Astrocyte (in vitro differentiated cells and primary cell): ENCODE measurements at regions not wholly inside any gene's neighbourhood (a gene's known extent, or its start where the extent isn't known, plus 50 kb on each side); places are given as distances from the start of the nearest gene placed in this dataset.

Source experiments
- DNase-seq: peaks from one replicate; pipeline ENCODE4 v3.0.0-alpha.2; 2010; ENCODE audit warnings: low read depth
- FAIRE-seq: peaks from 2 replicates; lab custom pipeline; 2011; peaks lifted over from hg19 to GRCh38; lab: Jason Lieb, UNC
- H2AFZ ChIP-seq: 2 replicates; pipeline ENCODE4 v1.6.0; 2012; ENCODE audit warnings: low read depth, low read length, inconsistent platforms
- H3K27ac ChIP-seq: 2 replicates; pipeline ENCODE4 v1.5.1; 2011; ENCODE audit warnings: low read depth, low read length, inconsistent platforms
- H3K27me3 ChIP-seq: 2 replicates; pipeline ENCODE4 v1.6.0; 2011; ENCODE audit warnings: low read length, inconsistent platforms; ENCODE audit not compliant: insufficient read depth
- H3K36me3 ChIP-seq: 2 replicates; pipeline ENCODE4 v1.5.1; 2011; ENCODE audit warnings: low read length, inconsistent platforms; ENCODE audit not compliant: insufficient read depth
- H3K4me1 ChIP-seq: 2 replicates; pipeline ENCODE4 v1.5.1; 2011; ENCODE audit warnings: low read length, inconsistent platforms; ENCODE audit not compliant: insufficient read depth
- H3K4me2 ChIP-seq: 2 replicates; pipeline ENCODE4 v1.6.0; 2012; ENCODE audit warnings: low read length, inconsistent platforms
- H3K4me3 ChIP-seq: 2 replicates; pipeline ENCODE4 v1.5.1; 2011; ENCODE audit warnings: low read depth, mild to moderate bottlenecking, low read length, inconsistent platforms; ENCODE audit not compliant: insufficient read depth
- H3K79me2 ChIP-seq: 2 replicates; pipeline ENCODE4 v1.6.0; 2012; ENCODE audit warnings: mild to moderate bottlenecking, low read length, inconsistent platforms; ENCODE audit not compliant: insufficient read depth
- H3K9ac ChIP-seq: 2 replicates; pipeline ENCODE4 v1.6.0; 2012; ENCODE audit warnings: mild to moderate bottlenecking, low read length, inconsistent platforms
- H3K9me3 ChIP-seq: 2 replicates; pipeline ENCODE4 v1.5.1; 2012; ENCODE audit warnings: low read depth, mild to moderate bottlenecking, low read length, inconsistent platforms; ENCODE audit not compliant: insufficient read depth
- H4K20me1 ChIP-seq: 2 replicates; pipeline ENCODE4 v1.6.0; 2012; ENCODE audit warnings: low read length, inconsistent platforms; ENCODE audit not compliant: insufficient read depth
- H3K27ac Mint-ChIP-seq: one replicate; pipeline ENCODE4 v1.8.0; 2021; ENCODE audit warnings: mild to moderate bottlenecking, mixed read lengths; ENCODE audit not compliant: unreplicated experiment
- H3K27me3 Mint-ChIP-seq: one replicate; pipeline ENCODE4 v1.8.0; 2021; ENCODE audit warnings: low read depth, mixed read lengths; ENCODE audit not compliant: unreplicated experiment
- H3K36me3 Mint-ChIP-seq: one replicate; pipeline ENCODE4 v1.8.0; 2021; ENCODE audit warnings: low read depth, mixed read lengths; ENCODE audit not compliant: unreplicated experiment
- H3K4me1 Mint-ChIP-seq: one replicate; pipeline ENCODE4 v1.8.0; 2021; ENCODE audit warnings: low read depth, mixed read lengths; ENCODE audit not compliant: unreplicated experiment
- H3K4me3 Mint-ChIP-seq: one replicate; pipeline ENCODE4 v1.8.0; 2021; ENCODE audit warnings: mild to moderate bottlenecking, moderate library complexity, mixed read lengths; ENCODE audit not compliant: unreplicated experiment
- H3K9me3 Mint-ChIP-seq: one replicate; pipeline ENCODE4 v1.8.0; 2021; ENCODE audit warnings: mild to moderate bottlenecking, mixed read lengths; ENCODE audit not compliant: unreplicated experiment
- EZH2 ChIP-seq: IDR thresholded peaks from 2 replicates; pipeline ENCODE4 v1.6.1; 2012; ENCODE audit warnings: mild to moderate bottlenecking, low read length, inconsistent platforms; ENCODE audit not compliant: insufficient read depth
- TF ChIP-seq, protein P1 (sequence below): IDR thresholded peaks from 2 replicates; pipeline ENCODE4 v1.5.1; 2011; ENCODE audit warnings: low read depth, mild to moderate bottlenecking, inconsistent platforms, low read length, moderate library complexity; ENCODE audit not compliant: insufficient read depth

GRCh38 chr1:188432427-188432826 lies 1603.7 kb downstream of the PLA2G4A start:
- DNase-seq (no peak), FAIRE-seq (no peak)
- Mint-ChIP-seq H3K4me3 (no peak overlapping the region), H3K9me3 (no peaks in the 10 kb centered on the region), H3K4me1 (peaks cover 3% of the 10 kb centered on the region), H3K27ac (no peak overlapping the region), H3K36me3 (no peaks in the 10 kb centered on the region), H3K27me3 (no peaks in the 10 kb centered on the region)
- Histone ChIP-seq H4K20me1 (no peaks in the 10 kb centered on the region), H3K9ac (no peak overlapping the region), H3K4me2 (no peak overlapping the region), H3K9me3 (no peaks in the 10 kb centered on the region), H2AFZ (no peak overlapping the region), H3K79me2 (no peaks in the 10 kb centered on the region), H3K27me3 (no peaks in the 10 kb centered on the region), H3K4me1 (no peaks in the 10 kb centered on the region), H3K4me3 (no peak overlapping the region), H3K36me3 (no peaks in the 10 kb centered on the region), H3K27ac (no peak overlapping the region)
- TF ChIP-seq EZH2, result no peak
- TF ChIP-seq, protein P1, sequence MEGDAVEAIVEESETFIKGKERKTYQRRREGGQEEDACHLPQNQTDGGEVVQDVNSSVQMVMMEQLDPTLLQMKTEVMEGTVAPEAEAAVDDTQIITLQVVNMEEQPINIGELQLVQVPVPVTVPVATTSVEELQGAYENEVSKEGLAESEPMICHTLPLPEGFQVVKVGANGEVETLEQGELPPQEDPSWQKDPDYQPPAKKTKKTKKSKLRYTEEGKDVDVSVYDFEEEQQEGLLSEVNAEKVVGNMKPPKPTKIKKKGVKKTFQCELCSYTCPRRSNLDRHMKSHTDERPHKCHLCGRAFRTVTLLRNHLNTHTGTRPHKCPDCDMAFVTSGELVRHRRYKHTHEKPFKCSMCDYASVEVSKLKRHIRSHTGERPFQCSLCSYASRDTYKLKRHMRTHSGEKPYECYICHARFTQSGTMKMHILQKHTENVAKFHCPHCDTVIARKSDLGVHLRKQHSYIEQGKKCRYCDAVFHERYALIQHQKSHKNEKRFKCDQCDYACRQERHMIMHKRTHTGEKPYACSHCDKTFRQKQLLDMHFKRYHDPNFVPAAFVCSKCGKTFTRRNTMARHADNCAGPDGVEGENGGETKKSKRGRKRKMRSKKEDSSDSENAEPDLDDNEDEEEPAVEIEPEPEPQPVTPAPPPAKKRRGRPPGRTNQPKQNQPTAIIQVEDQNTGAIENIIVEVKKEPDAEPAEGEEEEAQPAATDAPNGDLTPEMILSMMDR, result no peak

DNA sequence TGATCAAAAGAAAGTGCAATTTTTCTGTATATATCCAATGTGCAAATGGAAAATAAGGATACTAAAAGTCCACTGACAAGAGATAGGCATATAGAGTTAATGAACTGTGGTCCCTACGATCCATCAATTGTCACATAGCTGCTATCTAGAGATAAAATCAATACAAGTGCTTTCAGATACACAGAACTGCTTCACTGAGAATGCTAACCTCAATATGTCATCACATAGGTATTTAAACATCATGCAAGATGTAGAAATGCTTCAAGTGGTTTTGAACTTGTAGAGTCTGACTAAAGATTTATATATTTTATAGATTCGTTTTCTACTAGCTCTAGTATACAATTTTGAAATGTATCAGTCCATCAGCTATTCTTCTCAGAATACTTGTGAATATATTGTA lies 1604.7 kb downstream of the PLA2G4A start:
- Mint-ChIP-seq H3K4me1 (peaks cover 3% of the 10 kb centered on the region), H3K36me3 (no peaks in the 10 kb centered on the region), H3K27ac (peak overlapping the region; percentile 85), H3K9me3 (no peaks in the 10 kb centered on the region), H3K27me3 (no peaks in the 10 kb centered on the region), H3K4me3 (no peak overlapping the region)
- Histone ChIP-seq H3K79me2 (no peaks in the 10 kb centered on the region), H2AFZ (no peak overlapping the region), H3K9me3 (no peaks in the 10 kb centered on the region), H3K27ac (no peak overlapping the region), H4K20me1 (no peaks in the 10 kb centered on the region), H3K4me1 (no peaks in the 10 kb centered on the region), H3K27me3 (no peaks in the 10 kb centered on the region), H3K4me2 (no peak overlapping the region), H3K4me3 (no peak overlapping the region), H3K9ac (no peak overlapping the region), H3K36me3 (no peaks in the 10 kb centered on the region)
- TF ChIP-seq, protein P1, result no peak
- no peak for TF ChIP-seq EZH2
- DNase-seq, result peak; percentile 66
- FAIRE-seq, result no peak

GRCh38 chr1:188444526-188444925 lies 1615.8 kb downstream of the PLA2G4A start:
- FAIRE-seq, result no peak

More at GRCh38 chr1:188444526-188444925, 1615.8 kb downstream of the PLA2G4A start:
- Histone ChIP-seq H3K4me1 (no peaks in the 10 kb centered on the region), H3K9me3 (no peaks in the 10 kb centered on the region), H3K4me2 (no peak overlapping the region), H3K27ac (no peak overlapping the region), H3K27me3 (no peaks in the 10 kb centered on the region), H3K9ac (no peak overlapping the region), H3K36me3 (no peaks in the 10 kb centered on the region), H4K20me1 (no peaks in the 10 kb centered on the region), H3K4me3 (no peak overlapping the region), H3K79me2 (no peaks in the 10 kb centered on the region), H2AFZ (no peak overlapping the region)
- no peaks in the 10 kb centered on the region for H3K27me3 Mint-ChIP-seq
- no peak for TF ChIP-seq EZH2
- TF ChIP-seq, protein P1, result no peak
- no peak overlapping the region for H3K4me3 Mint-ChIP-seq
- no peaks in the 10 kb centered on the region for H3K36me3 Mint-ChIP-seq
- H3K27ac Mint-ChIP-seq, result no peak overlapping the region
- H3K4me1 Mint-ChIP-seq, result no peaks in the 10 kb centered on the region
- no peaks in the 10 kb centered on the region for H3K9me3 Mint-ChIP-seq
- DNase-seq, result no peak
